ENCODE measurements at regions not wholly inside any gene's neighbourhood (a gene's known extent, or its start where the extent isn't known, plus 50 kb on each side); places are given as distances from the start of the nearest gene placed in this dataset.

DNA sequence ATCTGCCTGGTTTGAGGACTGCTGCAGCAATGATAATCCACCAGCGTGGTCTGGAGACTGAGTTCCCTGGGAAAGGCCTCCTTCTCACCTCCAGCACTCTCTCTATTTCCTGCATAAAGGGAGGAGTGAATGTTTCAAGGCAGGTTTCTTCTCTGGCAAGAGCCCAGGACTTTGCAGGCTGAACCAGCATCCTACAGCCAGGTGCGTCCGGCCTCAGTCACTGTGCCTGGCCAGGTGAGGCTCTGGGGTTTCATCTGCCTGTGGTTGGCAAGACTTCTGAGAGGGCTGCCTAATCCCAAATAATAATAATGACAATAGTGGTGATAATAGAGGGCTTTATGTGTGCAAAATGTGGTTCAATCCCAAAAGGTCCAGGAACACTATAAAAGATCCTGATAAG, 269.0 kb upstream of the TBC1D5 start:
- TF ChIP-seq, protein P1, sequence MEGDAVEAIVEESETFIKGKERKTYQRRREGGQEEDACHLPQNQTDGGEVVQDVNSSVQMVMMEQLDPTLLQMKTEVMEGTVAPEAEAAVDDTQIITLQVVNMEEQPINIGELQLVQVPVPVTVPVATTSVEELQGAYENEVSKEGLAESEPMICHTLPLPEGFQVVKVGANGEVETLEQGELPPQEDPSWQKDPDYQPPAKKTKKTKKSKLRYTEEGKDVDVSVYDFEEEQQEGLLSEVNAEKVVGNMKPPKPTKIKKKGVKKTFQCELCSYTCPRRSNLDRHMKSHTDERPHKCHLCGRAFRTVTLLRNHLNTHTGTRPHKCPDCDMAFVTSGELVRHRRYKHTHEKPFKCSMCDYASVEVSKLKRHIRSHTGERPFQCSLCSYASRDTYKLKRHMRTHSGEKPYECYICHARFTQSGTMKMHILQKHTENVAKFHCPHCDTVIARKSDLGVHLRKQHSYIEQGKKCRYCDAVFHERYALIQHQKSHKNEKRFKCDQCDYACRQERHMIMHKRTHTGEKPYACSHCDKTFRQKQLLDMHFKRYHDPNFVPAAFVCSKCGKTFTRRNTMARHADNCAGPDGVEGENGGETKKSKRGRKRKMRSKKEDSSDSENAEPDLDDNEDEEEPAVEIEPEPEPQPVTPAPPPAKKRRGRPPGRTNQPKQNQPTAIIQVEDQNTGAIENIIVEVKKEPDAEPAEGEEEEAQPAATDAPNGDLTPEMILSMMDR (IDR thresholded peaks at IDR 0.05) = no peak
- no peak for ATAC-seq (ENCODE audit: low FRiP score)
- no peak for DNase-seq (ENCODE audit: low spot score)

DNA sequence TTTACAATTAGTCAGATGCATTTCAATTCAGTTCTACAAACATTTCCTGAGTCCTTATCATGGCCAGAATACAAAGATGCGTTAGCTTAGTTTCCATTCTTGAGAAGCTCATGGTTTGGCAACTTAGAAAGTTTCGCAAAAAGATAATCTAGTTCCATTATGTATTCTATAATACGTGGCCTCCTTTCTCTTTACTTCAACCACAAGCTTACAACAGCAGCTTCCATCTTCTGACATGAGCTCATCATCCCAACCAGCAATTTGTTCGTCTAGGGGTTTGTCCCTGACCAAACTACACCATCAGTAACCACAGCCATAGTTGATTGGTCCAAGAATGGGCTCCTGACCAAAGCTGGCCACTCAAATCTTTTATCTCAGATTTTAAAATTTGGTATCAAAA, 267.6 kb upstream of the TBC1D5 start:
- TF ChIP-seq, protein P1 (IDR thresholded peaks at IDR 0.05) = no peak
- ATAC-seq (ENCODE audit: low FRiP score) (no peak), DNase-seq (ENCODE audit: low spot score) (no peak)

DNA sequence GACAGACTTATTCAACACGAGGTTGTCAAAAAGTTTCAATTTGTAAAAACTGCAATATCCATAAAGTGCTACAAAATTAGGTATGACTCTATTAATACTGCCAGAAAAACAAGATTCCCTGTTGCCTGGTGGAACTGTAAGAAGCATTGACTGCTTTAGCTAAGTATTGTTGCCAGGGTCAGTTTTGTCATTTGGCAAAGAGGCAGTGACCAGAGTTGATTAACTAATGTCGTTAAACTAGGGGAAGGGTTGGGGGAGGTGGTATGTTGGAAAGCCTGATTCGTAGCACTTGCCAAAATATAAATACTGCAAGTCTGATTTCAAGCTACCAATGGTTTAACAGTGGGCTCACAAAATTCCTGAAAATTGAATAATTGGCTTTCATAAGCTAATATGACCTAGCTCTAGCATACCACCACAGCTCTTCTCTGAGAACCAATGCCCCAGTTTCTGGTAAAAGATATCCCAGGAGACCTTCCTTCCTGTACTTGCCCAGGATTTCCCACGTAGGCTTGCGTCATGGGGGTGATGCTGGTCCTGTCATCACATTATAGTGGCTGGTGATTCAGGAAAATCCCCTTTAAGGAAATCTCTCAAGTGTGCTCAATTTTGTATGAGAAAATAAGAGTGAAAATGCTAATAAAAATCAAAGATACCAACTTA, 266.4 kb upstream of the TBC1D5 start:
- no peak for DNase-seq (ENCODE audit: low spot score)
- TF ChIP-seq, protein P1 (IDR thresholded peaks at IDR 0.05) = no peak
- ATAC-seq (ENCODE audit: low FRiP score) = no peak

DNA sequence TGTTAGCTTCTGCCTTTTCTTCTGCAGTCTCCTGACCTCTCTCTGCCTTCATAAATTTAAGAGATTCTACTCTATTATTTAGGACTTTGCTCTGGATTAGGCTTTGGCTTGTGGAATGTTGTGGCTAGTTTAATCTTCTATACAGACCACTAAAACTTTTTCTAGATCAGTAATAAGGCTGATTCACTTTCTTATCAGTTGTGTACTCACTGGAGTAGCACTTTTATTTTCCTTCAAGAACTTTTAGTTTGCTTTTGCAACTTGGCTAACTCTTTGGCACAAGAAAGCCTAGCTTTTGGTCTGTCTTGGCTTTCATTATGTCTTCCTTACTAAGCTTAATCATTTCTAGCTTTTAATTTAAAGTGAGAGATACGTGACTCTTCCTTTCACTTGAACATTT, 265.5 kb upstream of the TBC1D5 start:
- DNase-seq (ENCODE audit: low spot score) (no peak), ATAC-seq (ENCODE audit: low FRiP score) (no peak)
- TF ChIP-seq, protein P1 (IDR thresholded peaks at IDR 0.05) = no peak

DNA sequence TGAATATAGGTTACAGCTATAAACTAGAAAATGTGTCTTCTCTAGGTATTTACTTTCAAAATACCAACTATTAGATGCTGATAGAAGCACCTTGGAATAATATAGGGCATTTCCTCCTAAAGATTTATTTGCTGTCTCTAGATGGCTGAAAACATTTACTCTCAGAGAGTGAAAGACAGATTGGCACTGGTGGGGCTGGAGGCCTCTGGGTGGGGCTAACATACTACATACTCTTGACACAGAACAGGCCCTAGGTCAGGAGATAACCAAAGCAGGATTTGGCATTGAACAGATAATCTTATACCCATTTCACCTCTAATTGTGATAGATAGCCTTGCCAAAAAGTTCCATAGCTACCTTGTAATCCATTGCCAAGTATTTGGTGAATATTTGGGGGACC, 253.3 kb upstream of the TBC1D5 start:
- no peak for DNase-seq (ENCODE audit: low spot score)
- no peak for ATAC-seq (ENCODE audit: low FRiP score)
- TF ChIP-seq, protein P1 (IDR thresholded peaks at IDR 0.05) = no peak

DNA sequence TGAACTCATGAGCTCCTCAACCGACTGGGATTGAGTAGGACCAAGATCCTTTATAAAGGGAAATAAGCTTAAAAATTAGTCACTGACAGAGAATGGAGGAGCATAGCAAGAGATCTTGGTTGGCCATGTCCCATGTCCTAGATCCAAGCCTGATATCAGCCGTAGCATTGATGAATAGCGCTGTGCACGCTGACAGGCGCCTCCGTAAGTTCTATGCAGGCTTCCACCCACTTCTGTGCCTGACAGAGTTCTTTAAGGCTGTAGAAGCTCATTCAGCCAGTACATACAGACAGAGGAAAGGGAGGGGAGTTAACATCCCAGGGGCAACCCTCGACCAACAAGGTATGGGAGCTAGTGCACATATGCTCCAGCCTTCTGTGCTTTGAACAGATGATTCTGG, 251.7 kb upstream of the TBC1D5 start:
- TF ChIP-seq, protein P1 (IDR thresholded peaks at IDR 0.05) = no peak
- no peak for DNase-seq (ENCODE audit: low spot score)
- no peak for ATAC-seq (ENCODE audit: low FRiP score)

DNA sequence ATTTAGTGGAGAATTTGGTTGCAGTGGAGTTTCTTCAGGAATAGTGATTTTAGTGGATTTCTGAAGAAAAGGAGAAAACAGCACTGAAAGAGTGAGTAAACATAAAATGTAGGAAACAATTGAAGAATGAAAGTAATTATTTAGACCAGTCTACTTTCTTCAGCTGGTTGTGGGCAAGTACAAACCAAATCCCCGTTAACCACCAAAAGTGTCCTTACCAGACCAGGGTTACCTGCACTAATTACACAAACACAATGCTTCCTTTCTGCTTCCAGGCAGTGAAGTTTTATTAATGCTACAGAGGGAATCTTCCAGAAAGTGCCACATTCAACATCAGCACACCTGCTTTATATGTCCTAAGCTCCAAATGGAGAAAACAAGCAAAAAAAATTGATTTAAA, 248.0 kb upstream of the TBC1D5 start:
- TF ChIP-seq, protein P1 (IDR thresholded peaks at IDR 0.05) = no peak
- DNase-seq (ENCODE audit: low spot score) (no peak), ATAC-seq (ENCODE audit: low FRiP score) (no peak)
